ENCODE measurements at regions not wholly inside any gene's neighbourhood (a gene's known extent, or its start where the extent isn't known, plus 50 kb on each side); places are given as distances from the start of the nearest gene placed in this dataset.

DNA sequence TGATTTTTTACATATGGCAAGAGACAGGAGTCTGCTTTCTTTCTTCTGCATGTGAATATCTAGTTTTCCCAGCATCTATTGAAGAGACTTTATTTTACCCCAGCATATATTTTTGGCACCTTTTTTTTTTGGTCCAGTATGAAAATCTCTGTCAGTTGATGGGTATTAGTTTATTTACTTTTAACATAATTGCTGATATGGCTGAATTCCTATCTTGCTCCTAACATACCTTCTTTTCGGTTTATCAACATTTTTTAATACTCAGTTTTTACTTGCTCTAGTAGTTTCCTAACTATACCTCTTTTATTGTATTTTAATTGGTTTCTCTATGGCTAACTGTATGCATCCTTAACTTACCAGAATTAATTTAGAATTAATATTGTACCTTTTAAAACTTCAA, 77.5 kb upstream of the PDE7B start:
- DNase-seq (no peak), ATAC-seq (no peak)
- Histone ChIP-seq H3K27ac (ENCODE audit: low read length) (no peak overlapping the region), H3K4me1 (ENCODE audit: control insufficient read depth, insufficient read depth, low read length) (no peaks in the 10 kb centered on the region), H3K4me3 (ENCODE audit: low read length) (no peak overlapping the region), H3K27me3 (ENCODE audit: control insufficient read depth, insufficient read depth, low read length) (no peaks in the 10 kb centered on the region), H3K9me3 (ENCODE audit: control insufficient read depth, insufficient read depth, low read length) (no peaks in the 10 kb centered on the region), H3K36me3 (ENCODE audit: control insufficient read depth, insufficient read depth, low read length) (no peaks in the 10 kb centered on the region)
- H3K4me3 Mint-ChIP-seq, result no peak overlapping the region
- WGBS (ENCODE audit: insufficient coverage), result no CpG with 5 or more reads among the region's 1 CpG
- TF ChIP-seq, protein P1, sequence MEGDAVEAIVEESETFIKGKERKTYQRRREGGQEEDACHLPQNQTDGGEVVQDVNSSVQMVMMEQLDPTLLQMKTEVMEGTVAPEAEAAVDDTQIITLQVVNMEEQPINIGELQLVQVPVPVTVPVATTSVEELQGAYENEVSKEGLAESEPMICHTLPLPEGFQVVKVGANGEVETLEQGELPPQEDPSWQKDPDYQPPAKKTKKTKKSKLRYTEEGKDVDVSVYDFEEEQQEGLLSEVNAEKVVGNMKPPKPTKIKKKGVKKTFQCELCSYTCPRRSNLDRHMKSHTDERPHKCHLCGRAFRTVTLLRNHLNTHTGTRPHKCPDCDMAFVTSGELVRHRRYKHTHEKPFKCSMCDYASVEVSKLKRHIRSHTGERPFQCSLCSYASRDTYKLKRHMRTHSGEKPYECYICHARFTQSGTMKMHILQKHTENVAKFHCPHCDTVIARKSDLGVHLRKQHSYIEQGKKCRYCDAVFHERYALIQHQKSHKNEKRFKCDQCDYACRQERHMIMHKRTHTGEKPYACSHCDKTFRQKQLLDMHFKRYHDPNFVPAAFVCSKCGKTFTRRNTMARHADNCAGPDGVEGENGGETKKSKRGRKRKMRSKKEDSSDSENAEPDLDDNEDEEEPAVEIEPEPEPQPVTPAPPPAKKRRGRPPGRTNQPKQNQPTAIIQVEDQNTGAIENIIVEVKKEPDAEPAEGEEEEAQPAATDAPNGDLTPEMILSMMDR (IDR thresholded peaks at IDR 0.05), result no peak
- H3K36me3 Mint-ChIP-seq, result no peaks in the 10 kb centered on the region
- no peaks in the 10 kb centered on the region for H3K27me3 Mint-ChIP-seq (ENCODE audit: low read depth in 2 of 2)
- no peak overlapping the region for H3K27ac Mint-ChIP-seq
- H3K4me1 Mint-ChIP-seq, result no peaks in the 10 kb centered on the region
- intact Hi-C loops (cut with micrococcal nuclease), result no loop called here
- H3K9me3 Mint-ChIP-seq, result no peaks in the 10 kb centered on the region

DNA sequence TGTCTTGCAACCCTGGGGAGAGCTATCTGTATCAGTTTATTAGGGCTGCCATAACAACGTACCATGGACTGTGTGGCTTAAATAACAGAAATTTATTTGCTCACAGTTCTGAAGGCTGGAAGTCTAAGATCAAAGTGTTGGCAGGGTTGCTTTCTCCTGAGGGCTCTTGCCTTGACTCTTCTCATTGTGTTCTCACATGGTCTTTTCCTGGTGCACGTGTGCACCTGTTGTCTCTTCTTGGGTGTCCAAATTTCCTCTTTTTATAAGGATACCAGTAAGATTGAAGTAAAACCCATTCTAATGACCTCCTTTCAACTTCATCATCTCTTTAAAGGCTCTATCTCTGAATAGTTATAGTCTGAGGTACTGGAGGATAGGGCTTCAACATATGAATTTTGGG, 72.3 kb upstream of the PDE7B start:
- Histone ChIP-seq H3K27me3 (ENCODE audit: control insufficient read depth, insufficient read depth, low read length) (no peaks in the 10 kb centered on the region), H3K36me3 (ENCODE audit: control insufficient read depth, insufficient read depth, low read length) (no peaks in the 10 kb centered on the region), H3K27ac (ENCODE audit: low read length) (no peak overlapping the region), H3K4me3 (ENCODE audit: low read length) (no peak overlapping the region), H3K9me3 (ENCODE audit: control insufficient read depth, insufficient read depth, low read length) (no peaks in the 10 kb centered on the region), H3K4me1 (ENCODE audit: control insufficient read depth, insufficient read depth, low read length) (no peaks in the 10 kb centered on the region)
- Mint-ChIP-seq H3K36me3 (no peaks in the 10 kb centered on the region), H3K4me3 (no peak overlapping the region), H3K9me3 (no peaks in the 10 kb centered on the region), H3K27ac (no peak overlapping the region), H3K4me1 (no peaks in the 10 kb centered on the region), H3K27me3 (ENCODE audit: low read depth in 2 of 2) (peaks cover 2 to 7% of the 10 kb centered on the region in 2 donors)
- ATAC-seq (no peak), DNase-seq (no peak)
- TF ChIP-seq, protein P1 (IDR thresholded peaks at IDR 0.05), result no peak
- intact Hi-C loops (cut with micrococcal nuclease), result no loop called here
- 90% methylated on average over 2 of the region's 2 CpGs for WGBS (ENCODE audit: insufficient coverage)

DNA sequence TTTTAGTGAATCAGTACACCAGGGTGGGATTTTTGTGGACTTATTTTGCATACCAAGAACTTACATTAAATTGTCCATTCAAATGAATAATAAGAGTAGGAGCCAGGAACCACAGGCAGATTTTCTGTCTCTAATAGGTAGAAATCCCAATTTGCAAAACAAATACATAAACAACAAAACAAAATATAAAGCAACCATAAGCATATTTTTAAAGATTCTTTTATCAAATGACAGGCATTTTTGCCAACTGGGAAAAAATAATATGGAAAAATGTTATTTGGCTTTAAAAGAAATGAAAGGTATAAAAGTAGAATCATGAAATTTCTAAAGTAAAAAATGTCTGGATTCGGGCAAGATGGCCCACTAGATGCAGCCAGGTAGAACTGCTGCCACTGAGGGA, 71.2 kb upstream of the PDE7B start:
- intact Hi-C loops (cut with micrococcal nuclease), result no loop called here
- ATAC-seq, result no peak
- H3K4me1 Mint-ChIP-seq, result no peaks in the 10 kb centered on the region
- Histone ChIP-seq H3K27ac (ENCODE audit: low read length) (no peak overlapping the region), H3K27me3 (ENCODE audit: control insufficient read depth, insufficient read depth, low read length) (no peaks in the 10 kb centered on the region), H3K4me1 (ENCODE audit: control insufficient read depth, insufficient read depth, low read length) (no peaks in the 10 kb centered on the region), H3K4me3 (ENCODE audit: low read length) (no peak overlapping the region), H3K9me3 (ENCODE audit: control insufficient read depth, insufficient read depth, low read length) (no peaks in the 10 kb centered on the region), H3K36me3 (ENCODE audit: control insufficient read depth, insufficient read depth, low read length) (no peaks in the 10 kb centered on the region)
- 92% methylated on average over 1 of the region's 1 CpG for WGBS (ENCODE audit: insufficient coverage)
- no peak overlapping the region for H3K27ac Mint-ChIP-seq
- no peaks in the 10 kb centered on the region for H3K36me3 Mint-ChIP-seq
- H3K9me3 Mint-ChIP-seq, result no peaks in the 10 kb centered on the region
- no peak overlapping the region for H3K4me3 Mint-ChIP-seq
- no peak for DNase-seq
- H3K27me3 Mint-ChIP-seq (ENCODE audit: low read depth in 2 of 2), result peaks cover 2 to 7% of the 10 kb centered on the region in 2 donors
- TF ChIP-seq, protein P1 (IDR thresholded peaks at IDR 0.05), result no peak

DNA sequence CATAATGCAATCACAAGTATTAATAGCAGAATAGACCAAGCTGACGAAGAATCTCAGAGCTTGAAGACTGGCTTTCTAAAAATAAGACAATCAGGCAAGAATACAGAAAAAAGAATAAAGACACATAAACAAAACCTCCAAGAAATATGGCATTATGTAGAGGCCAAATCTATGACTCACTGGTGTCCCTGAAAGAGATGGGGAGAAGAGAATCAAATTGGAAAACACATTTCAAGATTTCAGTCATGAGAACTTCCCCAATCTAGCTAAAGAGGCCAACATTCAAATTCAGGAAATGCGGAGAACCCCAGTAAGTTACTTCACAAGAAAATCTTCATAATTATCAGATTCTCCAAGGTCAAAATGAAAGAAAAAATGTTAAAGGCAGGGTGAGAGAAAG, 69.0 kb upstream of the PDE7B start:
- Histone ChIP-seq H3K36me3 (ENCODE audit: control insufficient read depth, insufficient read depth, low read length) (no peaks in the 10 kb centered on the region), H3K4me1 (ENCODE audit: control insufficient read depth, insufficient read depth, low read length) (no peaks in the 10 kb centered on the region), H3K9me3 (ENCODE audit: control insufficient read depth, insufficient read depth, low read length) (no peaks in the 10 kb centered on the region), H3K4me3 (ENCODE audit: low read length) (no peak overlapping the region), H3K27me3 (ENCODE audit: control insufficient read depth, insufficient read depth, low read length) (no peaks in the 10 kb centered on the region), H3K27ac (ENCODE audit: low read length) (no peak overlapping the region)
- TF ChIP-seq, protein P1 (IDR thresholded peaks at IDR 0.05), result no peak
- 100% methylated on average over 1 of the region's 2 CpGs for whole genome bisulfite sequencing (ENCODE audit: insufficient coverage)
- ATAC-seq (no peak), DNase-seq (no peak)
- intact Hi-C loops (cut with micrococcal nuclease), result no loop called here
- Mint-ChIP-seq H3K4me1 (no peaks in the 10 kb centered on the region), H3K36me3 (no peaks in the 10 kb centered on the region), H3K27ac (no peak overlapping the region), H3K9me3 (no peaks in the 10 kb centered on the region), H3K4me3 (no peak overlapping the region), H3K27me3 (ENCODE audit: low read depth in 2 of 2) (peaks cover 5 to 7% of the 10 kb centered on the region in 2 donors)

Measured in natural killer cell (primary cell).